ENCODE measurements at regions not wholly inside any gene's neighbourhood (a gene's known extent, or its start where the extent isn't known, plus 50 kb on each side); places are given as distances from the start of the nearest gene placed in this dataset.

GRCh38 chr12:97983796-97984195 is 521.2 kb downstream of the RMST start (continued):
- TF ChIP-seq RB1 (IDR thresholded peaks at IDR 0.05; ENCODE audit: borderline replicate concordance) (no peak), E4F1 (IDR thresholded peaks at IDR 0.05; ENCODE audit: borderline replicate concordance, partially characterized antibody) (no peak)

DNA sequence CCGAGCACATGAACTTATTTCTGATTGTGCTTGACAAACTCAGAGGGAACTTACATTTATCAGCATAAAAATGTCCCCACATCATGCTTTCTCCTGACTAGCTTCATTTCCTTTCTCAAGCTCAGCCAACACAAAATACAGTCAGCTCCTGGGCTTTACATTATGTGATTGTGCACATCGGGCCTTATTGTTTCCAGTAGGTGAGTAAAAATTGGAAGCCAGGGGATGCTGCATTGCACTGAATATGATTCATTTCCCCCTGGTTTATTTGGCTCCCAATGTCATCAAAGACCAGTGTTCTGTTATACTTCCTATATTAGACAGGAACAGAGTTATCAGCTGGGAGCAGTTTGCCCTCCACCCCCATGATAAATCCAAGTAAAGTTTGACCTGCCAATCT is 521.8 kb downstream of the RMST start:
- RAD21 ChIA-PET (ENCODE audit: unreplicated experiment): no interaction called here
- intact Hi-C loops (cut with micrococcal nuclease; ENCODE audit: unreplicated experiment) (no loop called here), in situ Hi-C loops (cut with MboI) (no loop called here)
- Histone ChIP-seq H2AFZ (ENCODE audit: control insufficient read depth, low read depth, low read length) (no peak overlapping the region), H3K79me2 (ENCODE audit: control insufficient read depth, insufficient read depth, low read length) (no peaks in the 10 kb centered on the region), H4K20me1 (ENCODE audit: control insufficient read depth, insufficient read depth) (no peaks in the 10 kb centered on the region), H3K27me3 (replicated peaks in 1 of 2; ENCODE audit: control insufficient read depth in 2 of 2, insufficient read depth in 2 of 2, low read length in 1 of 2) (no peaks in the 10 kb centered on the region), H3K4me1 (ENCODE audit: control insufficient read depth, insufficient read depth, low read length) (no peaks in the 10 kb centered on the region), H3K4me2 (ENCODE audit: control insufficient read depth, insufficient read depth) (no peak overlapping the region), H3K9me3 (replicated peaks; ENCODE audit: control insufficient read depth, insufficient read depth, low read length) (no peaks in the 10 kb centered on the region), H3K9ac (ENCODE audit: control insufficient read depth, insufficient read depth, low read length) (no peak overlapping the region), H3K27ac (ENCODE audit: control insufficient read depth, insufficient read depth) (no peak overlapping the region), H3K36me3 (ENCODE audit: control insufficient read depth in 2 of 2, insufficient read depth in 2 of 2, low read length in 1 of 2) (no peaks in the 10 kb centered on the region), H3K4me3 (no peak overlapping the region)
- no TSS peak for BruUV-seq (replicated peaks)
- ATAC-seq: no peak
- SMC1A ChIA-PET (ENCODE audit: uncharacterized antibody, unreplicated experiment): no interaction called here
- DNase-seq (ENCODE audit: low read depth, low spot score): no peak
- CTCF ChIA-PET: no interaction called here
- TF ChIP-seq STAT1 (conservative IDR thresholded peaks at IDR 0.05): no peak
- no peak for TF ChIP-seq MEF2B (IDR thresholded peaks at IDR 0.05; ENCODE audit: partially characterized antibody, poor library complexity, severe bottlenecking)
- no peak for TF ChIP-seq CBFB (IDR thresholded peaks at IDR 0.05; ENCODE audit: low read depth)
- no peak for TF ChIP-seq CHD1 (IDR thresholded peaks at IDR 0.05; ENCODE audit: low read depth, low read length)
- no peak for FAIRE-seq
- 23% methylated on average over 2 of the region's 2 CpGs for WGBS (ENCODE audit: insufficient coverage, insufficient replicate concordance, low lambda C conversion rate, missing lambda C conversion rate)
- POLR2A ChIA-PET: no interaction called here
